ENCODE measurements at regions not wholly inside any gene's neighbourhood (a gene's known extent, or its start where the extent isn't known, plus 50 kb on each side); places are given as distances from the start of the nearest gene placed in this dataset.
"Not testable (repeated sequence)": the region's sequence is repeated elsewhere in the genome, so short reads cannot be mapped to it uniquely, and the experiment has no call there.

- no peaks in the 10 kb centered on the region for H3K4me1 ChIP-seq (ENCODE audit: insufficient read depth, low read length)
- H3K9ac ChIP-seq (ENCODE audit: low read depth, low read length), result no peak overlapping the region
- H3K9me3 ChIP-seq (ENCODE audit: insufficient read depth, low read depth, low read length), result no peaks in the 10 kb centered on the region
- H3K27me3 ChIP-seq (ENCODE audit: insufficient read depth, low read length), result no peaks in the 10 kb centered on the region
- H3K36me3 ChIP-seq (ENCODE audit: insufficient read depth, low read depth, low read length), result no peaks in the 10 kb centered on the region
- H3K27ac ChIP-seq (ENCODE audit: low read length), result no peak overlapping the region
- H3K4me3 ChIP-seq (ENCODE audit: low read length), result no peak overlapping the region
These were observed 980.9 kb upstream of the DIAPH2 start for GRCh38 chrX:95703696-95704095.

- Histone ChIP-seq H3K27ac (ENCODE audit: low read length) (no peak overlapping the region), H3K36me3 (ENCODE audit: insufficient read depth, low read depth, low read length) (no peaks in the 10 kb centered on the region), H3K4me1 (ENCODE audit: insufficient read depth, low read length) (peaks cover 6% of the 10 kb centered on the region; the same call in 1 of the 2 replicates), H3K4me3 (ENCODE audit: low read length) (no peak overlapping the region), H3K27me3 (ENCODE audit: insufficient read depth, low read length) (no peaks in the 10 kb centered on the region), H3K9ac (ENCODE audit: low read depth, low read length) (no peak overlapping the region), H3K9me3 (ENCODE audit: insufficient read depth, low read depth, low read length) (no peaks in the 10 kb centered on the region)
These were observed 967.8 kb upstream of the DIAPH2 start for GRCh38 chrX:95716841-95717240.

DNA sequence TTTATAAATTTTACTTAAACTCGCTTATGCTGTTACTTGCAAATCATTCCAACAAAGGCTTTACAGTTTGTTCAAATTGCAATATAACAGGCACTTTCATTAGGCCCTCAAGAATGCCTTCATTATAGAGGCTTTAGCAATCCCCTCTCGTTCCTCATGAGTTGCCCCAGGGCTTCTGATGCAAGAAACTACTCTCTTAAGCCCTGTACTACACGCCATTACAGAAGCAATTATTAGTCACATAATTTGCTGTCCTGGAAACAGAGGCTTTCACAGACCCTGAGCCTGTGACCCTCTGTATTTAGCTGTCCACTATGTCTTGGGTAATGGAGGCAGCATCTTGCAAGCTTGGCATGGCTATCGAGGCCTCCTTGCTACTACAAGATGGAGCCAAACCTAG is 965.9 kb upstream of the DIAPH2 start:
- Histone ChIP-seq H3K4me3 (ENCODE audit: low read length) (no peak overlapping the region), H3K27ac (ENCODE audit: low read length) (no peak overlapping the region), H3K9ac (ENCODE audit: low read depth, low read length) (no peak overlapping the region), H3K36me3 (ENCODE audit: insufficient read depth, low read depth, low read length) (no peaks in the 10 kb centered on the region), H3K27me3 (ENCODE audit: insufficient read depth, low read length) (no peaks in the 10 kb centered on the region), H3K4me1 (ENCODE audit: insufficient read depth, low read length) (peaks cover 6% of the 10 kb centered on the region; the same call in 1 of the 2 replicates), H3K9me3 (ENCODE audit: insufficient read depth, low read depth, low read length) (no peaks in the 10 kb centered on the region)

DNA sequence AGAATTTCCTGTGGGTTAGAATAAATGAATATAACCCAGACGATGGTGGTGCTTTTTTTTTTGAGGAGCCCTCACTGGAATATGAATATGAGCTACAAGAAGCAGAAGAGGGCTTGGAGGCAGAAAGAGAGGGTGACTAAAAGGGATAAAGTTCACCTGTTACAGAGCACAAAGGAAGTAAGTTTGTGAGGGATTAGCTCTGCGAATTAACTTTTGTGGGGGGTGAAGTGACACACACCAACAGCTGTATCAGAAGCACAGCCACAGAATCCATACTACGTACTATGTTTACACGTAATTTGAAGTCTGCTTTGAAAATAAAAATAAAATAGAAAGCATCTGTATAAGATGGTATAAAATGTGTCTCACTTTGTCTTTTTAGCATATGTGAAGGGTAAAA is 963.6 kb upstream of the DIAPH2 start:
- Histone ChIP-seq H3K27ac (ENCODE audit: low read length) (no peak overlapping the region), H3K4me3 (ENCODE audit: low read length) (no peak overlapping the region), H3K9ac (ENCODE audit: low read depth, low read length) (no peak overlapping the region), H3K9me3 (ENCODE audit: insufficient read depth, low read depth, low read length) (no peaks in the 10 kb centered on the region), H3K36me3 (ENCODE audit: insufficient read depth, low read depth, low read length) (no peaks in the 10 kb centered on the region), H3K4me1 (ENCODE audit: insufficient read depth, low read length) (peaks cover 6% of the 10 kb centered on the region; the same call in 1 of the 2 replicates), H3K27me3 (ENCODE audit: insufficient read depth, low read length) (no peaks in the 10 kb centered on the region)

DNA sequence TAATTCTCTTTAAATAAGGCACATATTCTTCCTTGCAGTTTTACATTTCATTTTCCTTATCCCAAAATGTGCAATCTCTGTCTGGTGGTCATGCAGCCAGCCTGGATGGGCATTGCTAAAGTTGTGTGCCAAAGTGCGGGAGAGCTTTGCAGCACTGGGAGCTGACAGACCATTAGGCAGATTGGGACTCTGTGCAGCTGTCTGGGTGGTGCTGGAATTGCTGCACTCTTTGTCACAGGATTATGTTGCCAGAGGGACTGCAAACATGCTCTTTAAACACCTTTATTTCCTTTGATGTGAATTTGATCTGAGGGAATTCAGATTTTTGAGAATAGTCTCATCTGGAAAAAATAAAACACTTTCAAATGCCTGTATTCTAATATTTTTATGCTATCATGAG is 956.2 kb upstream of the DIAPH2 start:
- no peaks in the 10 kb centered on the region for H3K36me3 ChIP-seq (ENCODE audit: insufficient read depth, low read depth, low read length)
- no peaks in the 10 kb centered on the region for H3K9me3 ChIP-seq (ENCODE audit: insufficient read depth, low read depth, low read length)
- no peak overlapping the region for H3K9ac ChIP-seq (ENCODE audit: low read depth, low read length)
- H3K27me3 ChIP-seq (ENCODE audit: insufficient read depth, low read length), result no peaks in the 10 kb centered on the region
- no peak overlapping the region for H3K4me3 ChIP-seq (ENCODE audit: low read length)
- H3K27ac ChIP-seq (ENCODE audit: low read length), result no peak overlapping the region
- no peaks in the 10 kb centered on the region for H3K4me1 ChIP-seq (ENCODE audit: insufficient read depth, low read length)

DNA sequence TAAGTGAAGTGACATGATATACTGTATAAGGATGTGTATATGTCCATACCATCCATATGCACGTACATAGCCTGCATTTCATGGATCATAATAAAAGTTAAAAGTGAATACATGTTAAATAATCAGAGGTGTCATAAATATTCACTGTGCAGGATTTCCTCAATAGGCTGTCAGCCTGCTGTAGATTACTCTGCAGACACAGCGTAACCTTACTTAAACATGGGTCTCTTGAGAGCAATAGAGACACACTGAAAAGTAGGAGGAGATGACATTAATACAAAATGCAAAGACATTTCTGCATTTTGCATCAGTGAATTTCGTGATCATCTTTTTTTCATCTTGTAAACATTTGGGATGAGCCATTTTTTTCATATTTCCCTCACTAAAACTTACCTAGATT is 955.2 kb upstream of the DIAPH2 start:
- Histone ChIP-seq H3K4me1 (ENCODE audit: insufficient read depth, low read length) (no peaks in the 10 kb centered on the region), H3K4me3 (ENCODE audit: low read length) (no peak overlapping the region), H3K9ac (ENCODE audit: low read depth, low read length) (no peak overlapping the region), H3K27me3 (ENCODE audit: insufficient read depth, low read length) (no peaks in the 10 kb centered on the region), H3K36me3 (ENCODE audit: insufficient read depth, low read depth, low read length) (no peaks in the 10 kb centered on the region), H3K9me3 (ENCODE audit: insufficient read depth, low read depth, low read length) (no peaks in the 10 kb centered on the region), H3K27ac (ENCODE audit: low read length) (no peak overlapping the region)

- Histone ChIP-seq H3K4me3 (ENCODE audit: low read length) (no peak overlapping the region), H3K9ac (ENCODE audit: low read depth, low read length) (no peak overlapping the region), H3K9me3 (ENCODE audit: insufficient read depth, low read depth, low read length) (no peaks in the 10 kb centered on the region), H3K27ac (ENCODE audit: low read length) (no peak overlapping the region), H3K36me3 (ENCODE audit: insufficient read depth, low read depth, low read length) (no peaks in the 10 kb centered on the region), H3K27me3 (ENCODE audit: insufficient read depth, low read length) (no peaks in the 10 kb centered on the region), H3K4me1 (ENCODE audit: insufficient read depth, low read length) (no peaks in the 10 kb centered on the region)
These were observed 951.2 kb upstream of the DIAPH2 start for GRCh38 chrX:95733426-95733825.

DNA sequence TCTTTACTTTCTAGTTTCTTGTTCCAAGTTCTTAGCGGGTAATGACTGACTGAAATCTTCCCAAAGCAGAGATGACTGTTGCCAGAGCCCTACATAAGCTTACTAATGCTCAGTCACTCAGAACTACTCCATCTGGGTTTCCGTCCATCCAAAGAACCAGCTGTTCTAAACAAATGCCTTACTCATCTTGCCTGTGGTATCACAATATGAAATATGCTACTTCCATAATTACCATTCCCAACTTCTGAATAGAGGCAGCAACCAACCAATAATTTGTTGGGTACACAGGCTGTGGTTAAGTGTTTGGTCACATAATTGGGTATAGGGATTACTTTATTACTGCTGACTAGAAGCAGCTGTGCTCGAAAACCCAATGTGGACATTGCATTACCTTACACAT is 930.2 kb upstream of the DIAPH2 start:
- no peak overlapping the region for H3K27ac ChIP-seq (ENCODE audit: low read length)
- H3K4me3 ChIP-seq (ENCODE audit: low read length), result no peak overlapping the region
- no peaks in the 10 kb centered on the region for H3K36me3 ChIP-seq (ENCODE audit: insufficient read depth, low read depth, low read length)
- H3K9me3 ChIP-seq (ENCODE audit: insufficient read depth, low read depth, low read length), result no peaks in the 10 kb centered on the region
- H3K9ac ChIP-seq (ENCODE audit: low read depth, low read length), result no peak overlapping the region
- no peaks in the 10 kb centered on the region for H3K27me3 ChIP-seq (ENCODE audit: insufficient read depth, low read length)
- H3K4me1 ChIP-seq (ENCODE audit: insufficient read depth, low read length), result no peaks in the 10 kb centered on the region

GRCh38 chrX:95760356-95760755 is 924.3 kb upstream of the DIAPH2 start:
- Histone ChIP-seq H3K27me3 (ENCODE audit: insufficient read depth, low read length) (no peaks in the 10 kb centered on the region), H3K9ac (ENCODE audit: low read depth, low read length) (no peak overlapping the region), H3K27ac (ENCODE audit: low read length) (no peak overlapping the region), H3K9me3 (ENCODE audit: insufficient read depth, low read depth, low read length) (no peaks in the 10 kb centered on the region), H3K4me3 (ENCODE audit: low read length) (no peak overlapping the region), H3K36me3 (ENCODE audit: insufficient read depth, low read depth, low read length) (no peaks in the 10 kb centered on the region), H3K4me1 (ENCODE audit: insufficient read depth, low read length) (no peaks in the 10 kb centered on the region)

DNA sequence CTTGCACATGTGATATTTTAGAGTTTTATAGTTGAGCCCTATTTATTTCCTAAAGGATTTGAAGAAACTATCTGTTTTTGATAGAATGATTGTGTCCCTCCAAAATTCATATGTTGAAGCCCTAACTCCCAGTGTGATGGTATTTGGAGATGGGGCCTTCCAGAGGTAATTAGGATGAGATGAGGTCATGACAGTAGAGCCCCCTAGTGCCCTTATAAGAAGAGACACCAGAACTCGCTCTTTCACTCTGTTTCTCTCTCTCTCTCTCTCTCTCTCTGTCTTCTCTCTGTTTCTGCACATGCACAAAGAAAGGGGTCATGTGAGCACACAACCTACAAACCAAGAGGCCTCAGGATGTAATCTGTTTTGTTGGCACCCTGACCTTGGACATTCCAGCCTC is 921.9 kb upstream of the DIAPH2 start:
- no peak overlapping the region for H3K9ac ChIP-seq (ENCODE audit: low read depth, low read length)
- H3K4me3 ChIP-seq (ENCODE audit: low read length), result no peak overlapping the region
- no peaks in the 10 kb centered on the region for H3K9me3 ChIP-seq (ENCODE audit: insufficient read depth, low read depth, low read length)
- H3K4me1 ChIP-seq (ENCODE audit: insufficient read depth, low read length), result peaks cover 3% of the 10 kb centered on the region
- H3K36me3 ChIP-seq (ENCODE audit: insufficient read depth, low read depth, low read length), result no peaks in the 10 kb centered on the region
- no peaks in the 10 kb centered on the region for H3K27me3 ChIP-seq (ENCODE audit: insufficient read depth, low read length)
- H3K27ac ChIP-seq (ENCODE audit: low read length), result no peak overlapping the region

GRCh38 chrX:95764972-95765451 is 919.6 kb upstream of the DIAPH2 start:
- Histone ChIP-seq H3K4me1 (ENCODE audit: insufficient read depth, low read length) (peaks cover 3% of the 10 kb centered on the region), H3K27ac (ENCODE audit: low read length) (no peak overlapping the region), H3K4me3 (ENCODE audit: low read length) (peak overlapping the region; percentile 64), H3K27me3 (ENCODE audit: insufficient read depth, low read length) (no peaks in the 10 kb centered on the region), H3K36me3 (ENCODE audit: insufficient read depth, low read depth, low read length) (no peaks in the 10 kb centered on the region), H3K9ac (ENCODE audit: low read depth, low read length) (no peak overlapping the region), H3K9me3 (ENCODE audit: insufficient read depth, low read depth, low read length) (no peaks in the 10 kb centered on the region)

DNA sequence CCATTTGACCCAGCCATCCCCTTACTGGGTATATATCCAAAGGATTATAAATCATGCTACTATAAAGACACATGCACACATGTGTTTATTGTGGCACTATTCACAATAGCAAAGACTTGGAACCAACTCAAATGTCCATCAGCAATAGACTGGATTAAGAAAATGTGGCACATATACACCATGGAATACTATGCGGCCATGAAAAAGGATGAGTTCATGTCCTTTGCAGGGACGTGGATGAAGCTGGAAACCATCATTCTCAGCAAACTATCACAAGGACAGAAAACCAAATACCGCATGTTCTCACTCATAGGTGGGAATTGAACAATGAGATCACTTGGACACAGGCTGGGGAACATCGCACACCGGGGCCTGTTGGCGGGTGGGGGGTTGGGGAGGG is 913.4 kb upstream of the DIAPH2 start:
- not testable (repeated sequence) for H3K27ac ChIP-seq (ENCODE audit: low read length); H3K36me3 ChIP-seq (ENCODE audit: insufficient read depth, low read depth, low read length); H3K4me3 ChIP-seq (ENCODE audit: low read length); H3K9ac ChIP-seq (ENCODE audit: low read depth, low read length); H3K27me3 ChIP-seq (ENCODE audit: insufficient read depth, low read length); H3K4me1 ChIP-seq (ENCODE audit: insufficient read depth, low read length); H3K9me3 ChIP-seq (ENCODE audit: insufficient read depth, low read depth, low read length)

DNA sequence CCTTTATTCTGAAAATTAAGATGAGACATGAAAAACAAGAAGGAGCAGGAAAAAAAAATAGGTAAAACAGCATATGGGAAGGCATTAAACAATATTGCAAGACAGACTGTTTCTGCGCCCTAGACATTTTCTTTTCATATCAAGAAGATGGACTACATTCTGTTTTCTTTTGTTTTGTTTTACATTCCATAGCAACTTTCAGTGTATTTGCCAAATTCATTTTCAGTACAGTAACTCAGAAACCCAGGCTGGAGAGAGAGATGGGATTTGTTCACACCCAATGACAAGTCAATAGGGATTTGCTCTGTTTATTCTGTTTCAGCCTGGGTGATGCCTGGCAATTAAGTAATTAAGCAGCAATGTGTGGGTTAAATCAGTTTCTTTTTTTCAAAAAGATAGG is 892.8 kb upstream of the DIAPH2 start:
- no peak overlapping the region for H3K27ac ChIP-seq (ENCODE audit: low read length)

More for the DNA sequence above, 892.8 kb upstream of the DIAPH2 start:
- no peak overlapping the region for H3K4me3 ChIP-seq (ENCODE audit: low read length)
- no peaks in the 10 kb centered on the region for H3K9me3 ChIP-seq (ENCODE audit: insufficient read depth, low read depth, low read length)
- H3K36me3 ChIP-seq (ENCODE audit: insufficient read depth, low read depth, low read length), result no peaks in the 10 kb centered on the region
- no peaks in the 10 kb centered on the region for H3K4me1 ChIP-seq (ENCODE audit: insufficient read depth, low read length)
- H3K9ac ChIP-seq (ENCODE audit: low read depth, low read length), result no peak overlapping the region
- H3K27me3 ChIP-seq (ENCODE audit: insufficient read depth, low read length), result no peaks in the 10 kb centered on the region
